ENCODE measurements at regions not wholly inside any gene's neighbourhood (a gene's known extent, or its start where the extent isn't known, plus 50 kb on each side); places are given as distances from the start of the nearest gene placed in this dataset.

DNA sequence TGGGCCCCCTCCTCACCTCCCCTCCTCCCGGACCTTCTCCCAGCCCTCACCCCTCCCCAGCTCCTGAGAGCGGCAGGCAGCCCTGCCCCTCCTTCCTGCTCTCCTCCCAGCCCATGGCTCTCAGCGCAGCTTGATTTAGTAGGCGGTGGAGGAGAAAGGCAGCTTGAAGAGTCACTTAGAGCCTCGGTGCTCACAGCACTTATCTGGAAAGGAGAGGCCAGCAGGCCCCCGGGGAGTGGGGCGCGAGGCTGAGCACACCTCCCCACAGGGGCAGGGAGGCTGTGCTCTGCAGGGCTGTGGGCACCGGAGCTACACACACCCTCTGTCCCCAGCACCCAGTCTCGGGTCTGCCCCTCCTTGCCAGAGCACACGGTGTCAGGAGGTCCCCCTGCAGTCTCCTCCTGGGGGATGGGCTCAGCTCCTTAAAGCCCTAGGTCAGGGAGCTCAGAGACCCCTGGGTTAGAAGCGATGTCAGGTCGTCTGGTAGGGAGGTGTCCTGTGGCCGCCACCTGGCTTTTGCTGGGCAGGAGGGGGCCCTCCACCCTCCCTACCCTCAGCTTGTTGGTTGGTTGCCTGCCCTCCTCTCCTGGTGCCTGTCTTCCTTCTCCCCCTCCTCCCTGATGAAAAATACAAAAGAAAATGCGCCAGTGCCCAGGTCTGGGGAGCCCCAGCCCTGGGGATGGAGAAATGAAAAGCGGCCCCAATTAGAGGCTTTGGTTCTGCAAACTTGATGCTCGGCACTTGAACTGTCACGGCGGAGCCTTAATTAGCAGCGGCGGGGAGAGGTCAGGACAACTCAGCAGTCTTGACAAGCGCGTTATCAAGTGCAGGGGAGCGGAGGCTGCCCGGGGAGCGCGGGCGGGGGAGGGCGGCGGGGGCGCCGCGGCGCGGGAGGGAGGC lies 151.1 kb upstream of the GSE1 start:
- TF ChIP-seq, protein P1, sequence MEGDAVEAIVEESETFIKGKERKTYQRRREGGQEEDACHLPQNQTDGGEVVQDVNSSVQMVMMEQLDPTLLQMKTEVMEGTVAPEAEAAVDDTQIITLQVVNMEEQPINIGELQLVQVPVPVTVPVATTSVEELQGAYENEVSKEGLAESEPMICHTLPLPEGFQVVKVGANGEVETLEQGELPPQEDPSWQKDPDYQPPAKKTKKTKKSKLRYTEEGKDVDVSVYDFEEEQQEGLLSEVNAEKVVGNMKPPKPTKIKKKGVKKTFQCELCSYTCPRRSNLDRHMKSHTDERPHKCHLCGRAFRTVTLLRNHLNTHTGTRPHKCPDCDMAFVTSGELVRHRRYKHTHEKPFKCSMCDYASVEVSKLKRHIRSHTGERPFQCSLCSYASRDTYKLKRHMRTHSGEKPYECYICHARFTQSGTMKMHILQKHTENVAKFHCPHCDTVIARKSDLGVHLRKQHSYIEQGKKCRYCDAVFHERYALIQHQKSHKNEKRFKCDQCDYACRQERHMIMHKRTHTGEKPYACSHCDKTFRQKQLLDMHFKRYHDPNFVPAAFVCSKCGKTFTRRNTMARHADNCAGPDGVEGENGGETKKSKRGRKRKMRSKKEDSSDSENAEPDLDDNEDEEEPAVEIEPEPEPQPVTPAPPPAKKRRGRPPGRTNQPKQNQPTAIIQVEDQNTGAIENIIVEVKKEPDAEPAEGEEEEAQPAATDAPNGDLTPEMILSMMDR (IDR thresholded peaks at IDR 0.05; ENCODE audit: low read depth, low read length) = no peak
- peaks cover 77% of the 10 kb centered on the region for H3K4me1 ChIP-seq (ENCODE audit: low read depth)
- DNase-seq (ENCODE audit: low read depth in 1 of 2, low spot score in 1 of 2) = peak; percentile 61 to 95

DNA sequence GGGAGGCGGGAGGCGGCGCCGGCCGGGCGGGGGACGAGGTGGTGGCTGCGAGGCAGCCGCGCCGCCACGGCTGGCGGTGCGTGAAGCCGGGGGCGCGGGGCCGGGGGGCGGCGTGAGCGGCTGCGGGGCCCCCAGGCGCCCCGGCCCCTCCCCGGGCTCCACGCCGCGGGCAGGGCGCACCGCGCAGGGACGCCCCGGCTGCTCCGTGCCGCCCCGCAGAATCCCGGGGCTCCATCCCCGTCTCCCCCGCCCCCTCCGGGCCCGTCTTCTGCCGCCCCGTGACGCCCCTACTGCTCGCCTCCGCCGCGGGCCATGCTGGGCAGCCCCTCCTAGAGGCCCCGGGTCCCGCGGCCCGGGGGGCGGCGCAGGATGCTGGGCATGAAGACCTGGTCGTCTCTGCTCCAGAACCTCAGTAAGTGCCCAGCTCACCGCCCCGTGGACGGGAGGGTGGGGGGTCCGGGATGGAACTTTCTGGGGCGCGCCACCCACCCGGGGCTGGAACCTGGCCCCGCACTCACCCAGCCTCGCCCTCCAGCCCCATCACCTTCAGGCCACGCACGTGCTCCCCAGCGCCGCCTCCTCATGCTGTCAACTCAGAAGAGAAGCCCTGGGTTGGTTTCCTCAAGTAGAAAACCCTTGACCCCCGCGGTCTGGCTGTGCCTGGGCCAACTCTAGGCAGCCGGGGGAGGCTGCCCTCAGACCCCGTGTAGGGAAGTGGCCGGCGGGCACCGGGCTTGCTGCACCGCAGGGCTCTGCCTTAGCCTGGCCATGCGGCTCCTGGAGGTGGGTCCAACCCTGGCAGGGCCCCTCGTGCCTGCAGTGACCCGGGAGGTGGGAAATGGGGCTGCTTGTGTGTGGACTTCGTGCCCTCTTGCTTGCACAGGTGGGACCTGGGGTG lies 150.2 kb upstream of the GSE1 start:
- H3K4me1 ChIP-seq (ENCODE audit: low read depth) = peaks cover 68% of the 10 kb centered on the region
- H3K27me3 ChIP-seq = no peaks in the 10 kb centered on the region

More for the DNA sequence above, 151.1 kb upstream of the GSE1 start:
- H3K9me3 ChIP-seq (ENCODE audit: low read depth) = no peaks in the 10 kb centered on the region
- peak overlapping the region; percentile 19 for H3K4me3 ChIP-seq
- no peaks in the 10 kb centered on the region for H3K36me3 ChIP-seq
- H3K27ac ChIP-seq = peak overlapping the region; percentile 97
- no peaks in the 10 kb centered on the region for H3K27me3 ChIP-seq

DNA sequence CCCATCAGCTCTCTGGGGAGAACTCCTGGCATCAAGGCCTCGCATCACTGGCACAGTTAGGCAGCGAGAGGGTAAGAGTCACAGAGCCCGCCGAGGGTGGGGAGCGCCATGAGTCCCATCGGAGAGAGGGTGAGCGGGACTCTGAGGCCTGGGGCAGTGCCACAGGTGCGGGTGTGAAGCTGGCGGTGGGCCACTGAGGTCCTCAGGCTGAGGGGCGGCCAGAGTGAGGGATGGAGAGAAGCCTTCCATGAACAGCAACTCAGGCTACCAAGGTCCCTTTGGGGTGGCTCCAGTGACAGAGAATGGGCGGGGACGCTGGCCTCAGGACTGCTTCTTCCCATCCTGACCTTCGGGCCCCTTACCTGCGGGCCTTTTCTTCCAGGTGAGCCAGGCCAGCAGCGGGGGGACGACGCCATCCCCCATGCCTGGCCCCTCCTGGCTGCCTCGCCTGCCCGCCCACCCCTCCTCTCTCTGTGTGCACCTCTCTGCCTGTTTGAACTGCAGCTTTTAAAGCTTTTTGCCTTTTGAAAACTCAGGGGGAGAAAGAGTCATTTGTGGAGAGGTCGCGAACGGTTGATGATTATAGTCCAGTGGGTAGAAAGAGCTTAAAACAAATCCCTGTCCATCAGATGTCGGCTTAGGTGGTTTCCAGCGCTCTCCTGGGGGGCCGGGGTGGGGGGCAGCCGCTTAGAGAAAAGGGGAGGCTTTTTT lies 149.3 kb upstream of the GSE1 start:
- Histone ChIP-seq H3K4me1 (ENCODE audit: low read depth) (peaks cover 64% of the 10 kb centered on the region), H3K36me3 (no peaks in the 10 kb centered on the region)
- no peak for DNase-seq (ENCODE audit: low read depth in 1 of 2, low spot score in 1 of 2)

More for the DNA sequence above, 150.2 kb upstream of the GSE1 start:
- no peaks in the 10 kb centered on the region for H3K36me3 ChIP-seq
- peak overlapping the region; percentile 90 for H3K27ac ChIP-seq
- DNase-seq (ENCODE audit: low read depth in 1 of 2, low spot score in 1 of 2) = peak; percentile 14 to 61
- no peaks in the 10 kb centered on the region for H3K9me3 ChIP-seq (ENCODE audit: low read depth)
- peak overlapping the region; percentile 29 for H3K4me3 ChIP-seq
- TF ChIP-seq, protein P1 (IDR thresholded peaks at IDR 0.05; ENCODE audit: low read depth, low read length) = no peak

DNA sequence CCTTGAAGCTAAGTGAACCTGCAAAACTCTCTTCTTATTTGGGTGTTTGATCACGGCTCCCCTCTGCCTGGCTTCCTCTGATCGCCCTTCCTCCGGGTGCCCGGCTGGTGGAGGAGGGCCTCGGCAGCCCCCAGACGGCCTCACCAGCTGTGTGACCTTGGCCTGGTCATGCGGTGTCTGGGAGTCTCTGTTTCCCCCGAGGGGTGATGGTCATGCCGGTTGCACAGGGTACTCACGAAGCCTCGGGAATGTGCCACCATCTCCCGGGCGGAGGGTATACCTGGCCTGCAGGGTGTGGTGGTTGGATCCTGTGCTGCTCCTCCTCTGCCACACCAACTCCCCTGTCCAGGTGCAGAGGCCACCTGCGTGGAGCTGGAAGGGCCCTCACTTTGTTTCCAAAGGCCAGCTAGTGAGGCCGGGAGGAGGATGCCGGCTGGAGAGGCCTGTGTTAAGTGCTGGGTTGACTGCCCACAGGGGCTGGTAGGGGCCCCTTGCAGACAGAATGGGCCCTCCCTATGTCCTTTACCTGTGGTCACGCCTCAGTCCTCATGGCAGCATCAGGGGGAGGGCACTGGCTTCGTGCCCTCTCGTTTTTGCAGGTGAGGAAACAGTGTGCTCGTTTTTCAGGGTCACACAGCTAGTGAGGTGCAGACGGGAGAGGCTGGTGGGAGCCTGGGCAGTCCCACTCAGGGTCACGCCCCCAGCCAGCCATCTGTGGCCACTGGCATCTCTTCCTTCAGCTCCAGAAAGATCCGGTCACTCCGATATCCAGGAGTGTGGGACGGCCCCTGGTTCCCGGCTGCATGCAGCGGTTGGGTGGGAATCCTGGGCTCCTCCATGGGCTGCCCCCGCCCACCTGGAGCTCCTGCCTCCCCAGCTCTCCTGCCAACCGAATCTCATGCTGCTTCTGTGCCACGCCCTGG lies 148.5 kb upstream of the GSE1 start:
- no peak overlapping the region for H3K4me3 ChIP-seq
- no peaks in the 10 kb centered on the region for H3K36me3 ChIP-seq
- DNase-seq (ENCODE audit: low read depth in 1 of 2, low spot score in 1 of 2) = no peak
- no peaks in the 10 kb centered on the region for H3K9me3 ChIP-seq (ENCODE audit: low read depth)
- H3K27me3 ChIP-seq = no peaks in the 10 kb centered on the region
- peak overlapping the region; percentile 90 for H3K27ac ChIP-seq
- TF ChIP-seq, protein P1 (IDR thresholded peaks at IDR 0.05; ENCODE audit: low read depth, low read length) = no peak
- H3K4me1 ChIP-seq (ENCODE audit: low read depth) = peaks cover 58% of the 10 kb centered on the region

More for the DNA sequence above, 149.3 kb upstream of the GSE1 start:
- TF ChIP-seq, protein P1 (IDR thresholded peaks at IDR 0.05; ENCODE audit: low read depth, low read length) = no peak
- Histone ChIP-seq H3K4me3 (peak overlapping the region; percentile 29), H3K27me3 (no peaks in the 10 kb centered on the region), H3K27ac (peak overlapping the region; percentile 90), H3K9me3 (ENCODE audit: low read depth) (no peaks in the 10 kb centered on the region)
